ENCODE measurements at regions not wholly inside any gene's neighbourhood (a gene's known extent, or its start where the extent isn't known, plus 50 kb on each side); places are given as distances from the start of the nearest gene placed in this dataset.
"Not testable (repeated sequence)": the region's sequence is repeated elsewhere in the genome, so short reads cannot be mapped to it uniquely, and the experiment has no call there.

GRCh38 chr13:38452656-38453055 is 103.0 kb downstream of the UFM1 start:
- Histone ChIP-seq H3K4me3 (no peak overlapping the region), H3K9me3 (no peaks in the 10 kb centered on the region), H3K36me3 (no peaks in the 10 kb centered on the region), H3K27me3 (no peaks in the 10 kb centered on the region), H3K27ac (no peak overlapping the region), H3K4me1 (no peaks in the 10 kb centered on the region)
- no peak for ATAC-seq
- intact Hi-C loops (cut with DNase I): no loop called here
- WGBS (ENCODE audit: insufficient coverage, low coverage, low lambda C conversion rate, missing lambda C conversion rate): 56% methylated on average over 3 of the region's 3 CpGs
- no peak for TF ChIP-seq POLR2A (IDR thresholded peaks at IDR 0.05)
- TF ChIP-seq CTCF (IDR thresholded peaks at IDR 0.05): no peak
- no peak for DNase-seq

- intact Hi-C loops (cut with DNase I): no loop called here
- 74% methylated on average over 4 of the region's 7 CpGs for WGBS (ENCODE audit: insufficient coverage, low coverage, low lambda C conversion rate, missing lambda C conversion rate)
- no peak overlapping the region for H3K4me3 ChIP-seq
- no peaks in the 10 kb centered on the region for H3K4me1 ChIP-seq
- no peak for DNase-seq
- H3K36me3 ChIP-seq: no peaks in the 10 kb centered on the region
- TF ChIP-seq POLR2A (IDR thresholded peaks at IDR 0.05) (no peak), CTCF (IDR thresholded peaks at IDR 0.05) (no peak)
- no peak for ATAC-seq
- no peaks in the 10 kb centered on the region for H3K27me3 ChIP-seq
- no peak overlapping the region for H3K27ac ChIP-seq
- H3K9me3 ChIP-seq: no peaks in the 10 kb centered on the region
These were observed 113.0 kb downstream of the UFM1 start for GRCh38 chr13:38462605-38463004.

GRCh38 chr13:38463048-38463447 is 113.4 kb downstream of the UFM1 start:
- WGBS (ENCODE audit: insufficient coverage, low coverage, low lambda C conversion rate, missing lambda C conversion rate): 51% methylated on average over 2 of the region's 3 CpGs
- no peaks in the 10 kb centered on the region for H3K27me3 ChIP-seq
- no peak overlapping the region for H3K4me3 ChIP-seq
- intact Hi-C loops (cut with DNase I): no loop called here
- H3K4me1 ChIP-seq: no peaks in the 10 kb centered on the region
- H3K9me3 ChIP-seq: no peaks in the 10 kb centered on the region
- H3K27ac ChIP-seq: no peak overlapping the region
- DNase-seq (no peak), ATAC-seq (no peak)
- TF ChIP-seq POLR2A (IDR thresholded peaks at IDR 0.05): no peak
- no peaks in the 10 kb centered on the region for H3K36me3 ChIP-seq

- intact Hi-C loops (cut with DNase I); H3K27ac ChIP-seq; H3K36me3 ChIP-seq; H3K9me3 ChIP-seq; DNase-seq; H3K4me3 ChIP-seq; ATAC-seq; H3K4me1 ChIP-seq; H3K27me3 ChIP-seq: not testable (repeated sequence)
- 80% methylated on average over 2 of the region's 34 CpGs for WGBS (ENCODE audit: insufficient coverage, low coverage, low lambda C conversion rate, missing lambda C conversion rate)
These were observed 122.8 kb downstream of the UFM1 start for GRCh38 chr13:38472411-38472810.

GRCh38 chr13:38473305-38473704 is 123.7 kb downstream of the UFM1 start:
- DNase-seq (no peak), ATAC-seq (no peak)
- WGBS (ENCODE audit: insufficient coverage, low coverage, low lambda C conversion rate, missing lambda C conversion rate): 68% methylated on average over 4 of the region's 5 CpGs
- Histone ChIP-seq H3K27ac (no peak overlapping the region), H3K4me1 (no peaks in the 10 kb centered on the region), H3K36me3 (no peaks in the 10 kb centered on the region), H3K27me3 (no peaks in the 10 kb centered on the region), H3K4me3 (no peak overlapping the region), H3K9me3 (no peaks in the 10 kb centered on the region)
- TF ChIP-seq POLR2A (IDR thresholded peaks at IDR 0.05) (no peak), CTCF (IDR thresholded peaks at IDR 0.05) (no peak)
- intact Hi-C loops (cut with DNase I): no loop called here

GRCh38 chr13:38477676-38478075 is 128.0 kb downstream of the UFM1 start:
- Histone ChIP-seq H3K36me3 (no peaks in the 10 kb centered on the region), H3K4me1 (no peaks in the 10 kb centered on the region), H3K27me3 (no peaks in the 10 kb centered on the region), H3K9me3 (no peaks in the 10 kb centered on the region), H3K4me3 (no peak overlapping the region), H3K27ac (no peak overlapping the region)
- DNase-seq (no peak), ATAC-seq (no peak)
- WGBS (ENCODE audit: insufficient coverage, low coverage, low lambda C conversion rate, missing lambda C conversion rate): 64% methylated on average over 2 of the region's 2 CpGs
- TF ChIP-seq POLR2A (IDR thresholded peaks at IDR 0.05): no peak
- no peak for TF ChIP-seq CTCF (IDR thresholded peaks at IDR 0.05)
- intact Hi-C loops (cut with DNase I): no loop called here

All from right lobe of liver (tissue), 6 donors.